Activated effector memory CD4-positive, alpha-beta T cell treated with anti-CD3 and anti-CD28 coated beads, Interleukin-2, amount 50 U/mL, for 16 hours (primary cell): ENCODE measurements at regions not wholly inside any gene's neighbourhood (a gene's known extent, or its start where the extent isn't known, plus 50 kb on each side); places are given as distances from the start of the nearest gene placed in this dataset.

Source experiments
- DNase-seq: peaks from one replicate; pipeline ENCODE4 v3.0.0-alpha.2; 2020

DNA sequence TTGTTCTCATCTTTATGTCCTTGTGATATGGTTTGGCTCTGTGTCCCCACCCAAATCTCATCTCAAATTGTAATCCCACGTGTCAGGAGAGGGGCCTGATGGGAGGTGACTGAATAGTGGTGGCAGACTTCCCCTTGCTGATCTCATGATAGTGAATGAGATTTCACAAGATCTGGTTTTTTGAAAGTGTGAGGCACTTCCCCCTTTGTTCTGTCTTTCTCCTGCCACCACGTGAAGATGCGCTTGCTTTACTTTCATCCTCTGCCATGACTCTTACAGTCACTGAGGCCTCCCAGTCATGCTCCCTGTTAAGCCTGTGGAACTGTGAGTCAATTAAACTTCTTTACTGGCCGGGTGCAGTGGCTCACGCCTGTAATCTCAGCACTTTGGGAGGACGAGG, 161.0 kb downstream of the HERPUD2 start:
- no peak for DNase-seq

DNA sequence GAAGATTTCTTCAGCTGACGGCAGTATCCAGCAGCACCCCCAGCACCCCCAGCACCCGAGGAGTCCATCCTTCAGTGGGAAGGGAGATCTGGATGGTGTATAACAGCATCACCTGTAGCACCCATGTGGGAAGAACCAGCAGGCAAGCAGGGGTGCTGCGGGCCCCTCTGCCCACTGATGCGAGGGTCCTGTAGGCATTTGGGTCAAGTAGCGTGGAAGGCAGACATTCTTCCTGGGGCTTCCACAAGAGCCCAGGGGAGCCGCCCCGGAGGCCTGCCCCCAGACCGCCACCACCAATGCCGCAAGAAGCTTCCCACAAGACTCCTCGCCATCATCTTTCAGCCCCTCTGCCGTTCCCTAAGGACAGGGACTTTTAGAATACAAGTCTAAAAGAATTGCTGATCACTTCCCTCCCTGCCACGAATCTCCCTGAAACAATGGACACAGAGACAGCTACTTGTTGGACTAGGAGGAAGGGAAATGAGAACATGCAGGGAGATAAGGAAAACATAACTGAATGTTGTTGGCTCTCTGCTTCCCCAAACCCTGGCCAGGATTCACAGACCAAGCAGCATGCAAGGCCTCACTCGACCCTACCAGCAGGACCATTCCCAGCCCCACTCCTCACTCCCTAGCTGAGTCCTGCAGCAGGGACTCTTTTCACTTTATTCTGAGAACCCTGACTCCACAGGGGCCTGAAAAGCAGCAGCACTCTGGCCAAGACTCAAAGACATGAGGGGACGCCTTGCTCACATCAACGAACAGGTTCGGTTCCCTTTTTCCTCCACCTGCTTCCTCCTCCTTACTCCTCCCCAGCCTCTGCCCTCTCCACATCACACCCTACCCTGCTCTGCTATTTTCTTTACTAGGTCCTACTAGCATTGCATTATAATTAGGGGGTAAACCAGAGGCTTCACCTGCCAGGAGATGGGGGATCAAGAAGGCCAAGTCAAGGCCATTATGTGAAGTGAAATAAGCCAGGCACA, 164.5 kb downstream of the HERPUD2 start:
- DNase-seq, result no peak

DNA sequence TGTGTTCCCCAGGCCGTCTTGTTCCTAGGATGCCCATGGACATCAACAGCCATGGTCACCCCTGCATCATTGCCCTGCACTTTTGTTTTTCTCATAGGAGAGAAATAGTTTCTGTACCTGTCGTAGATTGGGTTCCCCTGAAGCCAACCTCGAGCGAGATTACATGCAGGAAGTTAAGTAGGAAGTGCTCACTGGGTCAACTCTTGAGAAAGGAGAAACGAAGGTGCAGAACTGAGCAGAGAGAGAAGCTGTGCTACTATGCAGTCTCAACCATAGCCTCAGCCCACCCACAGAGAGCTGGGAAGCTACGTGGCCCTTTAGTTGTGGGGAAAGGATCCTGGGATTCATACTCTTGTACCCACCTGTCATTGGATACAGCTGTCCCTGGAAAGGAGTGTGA, 165.2 kb downstream of the HERPUD2 start:
- no peak for DNase-seq

DNA sequence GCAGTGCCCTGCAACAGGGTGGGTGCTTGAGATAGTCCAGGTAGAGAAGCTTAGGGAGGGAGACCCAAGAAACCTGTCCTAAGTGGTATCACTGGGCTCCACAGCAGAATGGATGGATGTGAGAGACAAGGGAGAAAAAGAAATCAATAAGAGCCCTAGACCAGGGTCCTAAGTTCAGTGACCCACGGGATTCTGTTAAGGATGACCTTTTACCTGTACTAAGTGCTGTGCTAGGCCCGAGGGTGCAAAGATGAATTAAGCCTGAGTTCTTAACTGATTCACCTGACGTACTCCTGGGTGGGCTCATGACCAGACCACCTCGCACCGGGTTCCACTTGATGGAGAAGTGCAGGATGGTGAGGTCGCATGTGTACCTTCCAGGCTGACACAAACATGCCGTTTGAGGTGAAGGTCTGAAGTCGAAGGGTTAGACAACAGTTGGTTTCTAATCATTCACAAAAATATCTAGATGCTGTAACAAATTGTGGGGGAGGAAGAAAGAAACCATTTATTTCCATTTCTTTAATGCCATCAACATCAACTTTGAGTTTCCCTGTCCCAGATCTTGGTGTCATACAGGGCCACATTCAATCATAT, 166.5 kb downstream of the HERPUD2 start:
- DNase-seq, result no peak

DNA sequence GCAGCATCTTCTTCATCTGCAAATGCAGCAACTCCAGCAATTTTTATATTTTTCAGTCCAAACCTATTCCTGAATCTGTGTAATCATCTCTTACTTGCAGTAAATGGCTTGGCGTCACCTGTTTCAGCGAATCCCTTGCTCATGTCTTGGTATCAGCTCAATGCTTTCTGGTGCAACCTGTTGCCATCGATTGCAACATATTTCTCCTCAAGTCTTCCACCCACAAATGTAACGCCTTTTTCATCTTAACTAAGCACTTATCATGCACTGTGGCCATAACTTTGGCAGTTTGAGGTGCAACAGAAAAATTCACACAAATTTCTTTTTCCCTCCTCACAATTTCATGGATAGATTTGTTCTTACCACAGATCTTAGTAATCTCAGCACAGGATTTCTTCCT, 168.3 kb downstream of the HERPUD2 start:
- DNase-seq, result no peak

DNA sequence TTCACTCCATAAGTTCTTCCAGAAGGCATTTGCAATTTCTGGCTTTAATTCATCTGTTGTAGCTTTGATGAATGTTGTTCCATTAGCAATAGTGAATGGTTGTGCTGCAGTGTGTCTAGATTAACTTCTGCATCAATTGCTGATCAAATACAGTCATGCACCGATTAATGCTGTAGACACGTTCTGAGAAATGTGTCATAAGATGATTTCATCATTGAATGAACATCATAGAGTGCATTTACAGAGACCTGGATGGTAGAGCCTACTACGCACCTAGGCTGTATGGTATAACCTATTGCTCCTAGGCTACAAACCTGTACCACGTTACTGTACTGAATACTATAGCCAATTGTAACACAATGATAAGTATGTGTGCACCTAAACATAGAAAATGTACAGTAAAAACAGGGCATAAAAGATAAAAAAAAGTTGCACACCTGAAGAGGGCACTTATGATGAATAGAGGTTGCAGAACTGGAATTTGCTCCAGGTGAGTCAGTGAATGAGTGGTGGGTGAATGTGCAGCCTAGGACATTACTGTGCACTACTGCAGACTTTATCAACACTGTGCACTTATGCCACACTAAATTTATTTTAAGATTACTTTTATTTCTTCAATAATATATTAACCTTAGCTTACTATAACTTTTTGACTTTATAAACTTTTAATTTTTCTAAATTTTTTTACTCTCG, 170.7 kb downstream of the HERPUD2 start:
- no peak for DNase-seq

DNA sequence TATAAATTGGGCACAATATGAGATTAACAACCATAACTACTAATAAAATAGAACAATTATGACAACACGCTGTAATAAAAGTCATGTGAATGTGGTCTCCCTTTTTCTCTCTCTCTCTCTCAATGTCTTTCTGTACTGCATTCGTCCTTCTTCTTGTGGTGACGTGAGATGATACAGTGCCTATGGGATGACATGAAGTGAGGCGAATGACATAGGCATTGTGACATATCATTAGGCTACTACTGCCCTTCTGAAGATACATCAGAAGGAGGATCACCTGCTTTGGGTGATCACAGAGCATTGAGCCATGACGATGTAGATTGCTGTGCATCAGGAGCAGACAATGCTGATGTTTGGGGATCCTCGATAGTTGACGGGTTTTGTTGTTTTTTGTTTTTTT, 171.6 kb downstream of the HERPUD2 start:
- DNase-seq, result no peak

DNA sequence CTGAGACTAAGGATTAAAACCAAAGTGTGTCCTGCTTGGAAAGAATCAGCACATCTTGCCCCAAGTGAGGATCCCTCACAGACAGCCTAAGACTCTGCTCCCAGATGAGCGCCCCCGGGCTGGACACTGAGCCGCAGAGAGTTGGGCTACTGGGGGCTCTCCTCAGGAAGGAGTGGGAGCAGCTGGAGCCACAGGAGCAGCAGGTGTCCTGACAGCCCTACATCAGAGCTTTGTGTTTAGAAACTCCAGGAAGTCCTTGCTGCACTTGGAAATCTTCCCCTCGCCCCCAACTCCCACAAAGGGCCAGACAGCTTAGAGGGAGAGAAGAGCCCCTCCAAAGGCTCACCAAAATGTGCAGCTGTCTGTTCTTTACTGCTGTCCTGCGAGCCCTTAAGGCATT, 172.2 kb downstream of the HERPUD2 start:
- DNase-seq, result no peak

DNA sequence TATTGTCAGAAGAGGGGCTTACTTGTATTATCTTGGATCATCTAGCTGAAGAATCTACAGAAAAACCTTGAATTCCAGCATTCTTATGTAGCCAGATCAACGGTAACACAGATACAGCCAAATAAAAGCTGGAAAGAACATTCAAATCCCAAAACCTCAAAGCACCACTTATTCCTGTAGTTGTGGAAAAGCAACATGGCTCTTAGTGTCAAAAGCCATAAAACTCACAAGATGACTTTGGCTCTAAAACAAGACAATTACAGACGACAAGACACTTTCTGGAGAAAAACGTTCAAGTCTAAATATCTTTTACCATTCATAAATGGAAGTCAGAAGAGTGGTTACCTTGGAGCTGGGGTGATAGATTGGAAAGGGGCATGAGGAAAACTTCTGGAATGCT, 173.0 kb downstream of the HERPUD2 start:
- no peak for DNase-seq

DNA sequence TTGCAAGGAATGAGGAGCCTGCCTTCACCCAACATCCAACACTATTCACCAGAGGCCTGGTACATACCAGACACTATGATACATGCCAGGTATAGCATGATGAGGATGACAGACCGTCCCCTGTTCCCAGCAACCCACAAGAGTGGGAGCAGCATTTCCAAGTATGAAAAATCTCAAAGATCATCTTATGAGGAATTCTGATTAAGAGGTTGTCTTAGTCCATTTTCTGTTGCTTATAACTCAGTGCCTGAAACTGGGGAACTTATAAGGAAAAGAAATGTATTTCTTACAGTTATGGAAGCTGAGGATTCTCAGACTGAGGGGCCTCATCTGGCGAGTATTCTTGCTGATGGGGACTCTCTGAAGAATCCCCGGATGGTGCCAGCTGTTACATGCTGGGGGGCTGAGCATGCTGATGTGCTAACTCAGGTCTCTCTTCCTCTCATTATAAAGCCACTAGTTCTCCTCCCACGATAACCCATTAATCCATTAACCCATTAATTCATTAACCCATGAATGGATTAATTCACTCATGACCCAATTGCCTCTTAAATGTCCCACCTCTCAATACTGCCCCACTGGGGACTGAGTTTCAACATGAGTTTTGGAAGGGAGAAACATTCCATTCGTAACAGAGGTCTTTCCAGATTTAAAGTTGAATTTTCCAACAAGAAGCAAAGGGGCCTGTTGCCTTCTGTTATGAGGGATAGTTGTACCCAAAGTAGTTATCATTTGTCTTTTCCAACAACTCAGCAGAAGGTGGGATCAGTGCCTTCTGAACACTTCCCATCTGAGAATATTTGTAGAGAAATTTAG, 173.9 kb downstream of the HERPUD2 start:
- no peak for DNase-seq

DNA sequence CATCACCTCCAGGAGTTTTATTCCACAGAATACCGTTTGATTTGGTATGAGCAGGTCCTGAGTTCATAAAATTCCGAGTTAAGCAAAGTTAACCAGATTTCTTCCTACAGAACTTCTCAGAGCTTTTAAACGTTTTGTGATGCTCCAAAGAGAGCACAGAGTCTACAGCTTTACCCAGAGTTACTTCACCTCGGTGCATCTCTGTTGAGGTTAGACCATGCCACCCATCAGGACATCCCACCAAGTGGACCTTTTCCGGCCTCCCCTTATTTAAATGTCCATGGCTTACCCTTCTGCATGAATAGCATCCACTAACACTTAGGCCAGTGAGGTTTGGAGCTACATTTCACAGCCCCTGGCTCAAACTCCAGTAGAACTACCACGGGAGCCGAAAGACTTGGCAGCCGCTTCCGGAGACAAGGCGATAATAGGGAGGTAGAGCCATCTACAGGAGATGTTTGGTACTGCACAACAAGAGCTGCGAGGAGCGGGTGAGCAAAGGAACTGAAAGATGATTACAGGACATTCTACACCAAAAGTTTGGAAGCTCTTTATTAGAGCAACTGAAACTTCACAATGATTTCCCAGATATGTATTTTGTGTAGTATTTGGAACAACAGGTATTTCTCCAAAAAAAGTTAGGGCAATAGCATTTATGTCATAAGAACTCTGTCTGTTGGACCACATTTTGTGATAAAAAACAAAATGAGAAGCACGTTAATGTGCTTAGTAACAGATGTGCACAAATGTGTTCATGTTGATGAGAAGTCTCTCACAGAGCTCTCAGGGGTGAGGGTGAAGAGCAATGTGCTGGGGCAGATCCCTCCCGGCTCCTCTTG, 174.7 kb downstream of the HERPUD2 start:
- DNase-seq, result peak; percentile 71

DNA sequence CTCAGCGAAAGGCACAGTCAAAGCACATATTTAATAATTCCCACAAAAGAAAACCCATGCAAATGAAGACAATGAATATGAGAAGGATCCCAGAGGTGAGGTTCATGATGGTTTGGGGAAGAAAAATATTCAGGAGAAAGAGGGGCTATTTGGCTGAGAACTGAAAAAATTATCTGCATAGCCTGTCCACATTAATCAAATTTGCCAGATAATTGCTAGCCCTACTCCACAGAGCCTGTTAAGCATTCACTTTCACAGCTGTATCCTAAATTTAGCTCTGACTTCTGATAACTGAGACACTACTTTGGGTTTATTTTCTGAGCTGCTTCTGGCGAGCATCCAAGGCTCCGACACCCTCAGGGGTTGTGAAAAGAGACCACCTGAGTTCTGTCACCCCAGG, 176.2 kb downstream of the HERPUD2 start:
- no peak for DNase-seq

DNA sequence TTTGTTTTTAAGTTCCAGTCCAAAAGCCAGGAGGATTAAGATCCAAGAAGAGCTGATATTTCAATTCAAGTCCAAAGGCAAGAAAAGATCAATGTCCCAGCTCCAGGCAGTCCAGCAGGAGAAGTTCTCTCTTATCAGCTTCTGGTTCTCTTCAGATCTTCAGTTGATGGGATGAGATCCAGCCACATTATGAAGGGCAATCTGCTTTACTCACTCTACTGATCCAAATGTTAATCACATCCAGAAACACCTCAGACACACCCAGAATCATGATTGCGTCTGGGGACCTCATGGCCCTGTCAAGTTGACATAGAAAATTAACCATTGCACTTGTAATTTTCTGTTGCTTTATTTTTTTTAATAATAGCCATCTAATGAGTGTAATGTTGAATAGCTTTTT, 178.4 kb downstream of the HERPUD2 start:
- DNase-seq, result no peak

DNA sequence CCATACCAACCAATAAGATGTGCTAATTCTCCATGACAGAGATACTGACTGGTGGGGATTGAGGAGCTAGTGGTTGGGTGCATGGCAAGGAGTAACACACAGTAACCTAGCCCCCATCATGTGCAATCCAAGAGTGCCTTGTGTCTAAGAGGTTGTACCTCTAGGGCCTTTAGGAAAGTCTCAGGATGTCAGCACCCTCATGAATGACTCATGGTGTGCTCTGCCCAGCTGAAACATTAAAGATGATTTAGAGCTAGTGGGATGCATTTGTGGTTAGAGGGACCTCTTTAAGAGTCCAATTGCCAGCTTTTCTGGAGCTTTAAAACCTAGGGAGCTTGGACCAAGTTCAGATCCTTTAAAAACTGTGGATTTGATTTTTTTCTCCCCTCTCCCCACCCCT, 181.1 kb downstream of the HERPUD2 start:
- DNase-seq, result no peak

DNA sequence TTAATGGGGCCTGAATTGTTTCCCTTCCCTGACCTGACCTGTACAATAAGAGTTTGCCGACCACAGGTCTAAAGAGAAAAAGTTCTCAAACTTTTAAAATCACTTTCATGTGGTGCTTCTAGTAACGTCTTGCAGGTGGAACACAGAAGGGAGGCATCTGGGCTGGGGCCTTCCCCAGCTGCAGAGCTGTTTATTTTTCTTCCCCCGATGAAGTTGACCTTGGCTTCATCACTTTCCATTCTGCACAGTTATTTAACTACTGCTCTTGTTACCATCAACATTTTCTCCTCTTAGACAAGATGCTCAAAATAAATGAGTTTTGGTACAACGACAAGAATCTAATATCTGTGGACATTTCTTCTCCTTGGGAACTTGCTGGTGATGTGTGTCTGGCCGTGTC, 181.7 kb downstream of the HERPUD2 start:
- DNase-seq, result no peak

DNA sequence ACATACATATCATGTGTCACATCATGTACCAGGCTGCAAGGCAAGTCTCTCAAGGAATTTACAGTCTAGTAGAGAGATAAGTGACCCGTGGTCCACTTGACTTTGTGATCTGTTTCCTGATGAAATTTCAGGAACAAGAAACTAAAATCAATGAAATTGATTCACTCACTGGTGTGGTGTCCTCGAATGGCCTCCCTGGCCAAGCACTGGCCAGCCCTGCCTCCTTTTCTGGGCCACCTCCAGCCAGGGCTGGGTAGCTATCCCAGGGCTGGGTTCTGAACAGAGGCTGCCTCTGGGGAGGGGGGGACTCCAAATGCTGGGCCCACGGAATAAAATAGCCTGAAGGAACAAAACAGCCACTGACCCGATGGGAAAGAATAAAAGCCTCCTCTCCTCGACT, 182.2 kb downstream of the HERPUD2 start:
- no peak for DNase-seq

DNA sequence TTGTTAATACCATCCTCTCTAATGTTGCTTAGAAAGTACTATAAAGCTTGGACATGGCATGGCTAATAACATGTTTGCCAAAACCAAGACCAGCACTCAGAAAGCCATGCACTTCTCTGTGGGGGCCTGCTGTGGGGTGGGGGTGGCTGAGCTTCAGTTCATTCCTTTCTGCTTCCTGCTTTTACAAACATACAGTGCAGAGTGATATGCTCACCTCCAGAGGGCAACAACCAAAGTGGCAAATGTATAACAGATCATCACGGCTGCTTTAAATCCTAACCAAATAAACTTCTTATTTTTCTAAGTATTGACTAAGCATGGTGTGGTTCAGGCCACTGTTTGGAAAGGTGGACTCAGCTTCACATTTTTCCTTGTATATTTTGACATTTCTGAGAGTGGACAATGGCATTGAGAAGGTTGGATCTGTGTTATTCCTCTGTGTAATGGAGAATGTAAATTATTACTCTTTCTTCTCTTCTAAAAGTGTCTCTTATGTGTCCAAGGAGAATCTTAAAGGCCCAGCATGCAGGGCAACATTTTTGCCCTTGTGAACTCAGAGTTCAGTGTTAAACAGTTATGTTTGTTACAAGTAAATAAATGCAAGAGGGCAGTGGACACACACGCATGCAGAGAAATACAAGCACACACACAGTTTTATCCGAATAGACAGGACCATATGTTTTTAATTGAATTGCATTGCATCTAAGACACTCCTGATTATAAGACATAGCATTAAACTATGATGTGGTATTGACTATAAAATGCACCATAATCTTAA, 186.1 kb downstream of the HERPUD2 start:
- DNase-seq, result no peak

DNA sequence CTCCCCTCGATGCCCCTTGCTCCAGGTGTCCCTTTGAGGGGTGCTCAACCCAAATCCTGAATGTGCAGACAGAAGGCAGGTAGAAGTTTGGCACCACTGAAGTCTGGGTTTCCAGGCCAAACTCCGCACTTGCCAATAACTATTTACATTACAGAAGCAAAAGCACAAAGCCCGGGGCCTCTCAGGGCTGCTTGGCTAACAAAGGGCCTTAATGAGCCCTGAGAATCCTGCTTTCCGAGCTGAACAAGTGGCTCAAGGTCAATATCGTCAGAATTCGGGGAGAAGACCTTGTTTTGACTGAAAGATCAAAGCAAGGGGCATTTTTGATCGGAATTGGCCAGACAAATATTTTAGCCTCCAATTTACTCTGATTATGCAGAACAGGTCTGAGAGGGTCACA, 189.9 kb downstream of the HERPUD2 start:
- no peak for DNase-seq

DNA sequence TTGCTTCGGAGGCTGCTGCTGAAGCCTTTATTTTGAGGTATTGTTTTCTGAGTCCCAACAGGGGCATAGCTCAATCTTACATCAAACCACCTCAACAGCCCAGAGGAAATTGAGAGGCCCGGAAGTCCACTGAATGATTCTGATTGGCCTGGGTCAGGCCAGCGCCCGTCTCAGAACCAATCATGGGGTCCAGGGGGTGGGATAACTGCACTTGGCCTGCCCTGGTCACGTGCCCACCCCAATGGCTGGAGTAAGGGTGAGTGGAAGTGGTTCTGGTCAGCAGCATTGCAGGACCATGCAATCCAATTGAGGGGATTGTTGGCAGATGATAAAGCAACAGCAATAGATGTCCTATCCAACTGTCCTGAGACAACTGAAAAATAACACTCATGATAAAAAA, 190.6 kb downstream of the HERPUD2 start:
- DNase-seq, result no peak

DNA sequence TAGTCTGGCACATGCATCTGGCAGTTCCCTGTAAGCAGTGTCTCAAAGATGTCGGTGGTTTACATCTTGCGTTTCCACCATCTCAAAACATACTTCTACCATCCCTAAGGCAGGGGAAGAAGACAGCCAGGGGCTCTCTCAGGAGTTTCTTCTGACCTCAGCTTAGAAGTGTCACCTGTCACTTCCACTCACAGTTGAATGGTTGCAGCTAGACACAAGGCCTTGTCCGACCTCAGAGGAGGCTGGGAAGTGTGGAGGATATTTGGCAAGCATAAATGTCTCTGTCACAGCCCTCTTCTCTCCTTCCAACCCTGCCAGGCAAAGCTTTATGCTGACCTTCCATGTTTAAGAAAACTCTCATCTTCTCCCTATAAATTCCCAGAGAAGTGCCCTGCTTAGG, 193.3 kb downstream of the HERPUD2 start:
- DNase-seq, result no peak

DNA sequence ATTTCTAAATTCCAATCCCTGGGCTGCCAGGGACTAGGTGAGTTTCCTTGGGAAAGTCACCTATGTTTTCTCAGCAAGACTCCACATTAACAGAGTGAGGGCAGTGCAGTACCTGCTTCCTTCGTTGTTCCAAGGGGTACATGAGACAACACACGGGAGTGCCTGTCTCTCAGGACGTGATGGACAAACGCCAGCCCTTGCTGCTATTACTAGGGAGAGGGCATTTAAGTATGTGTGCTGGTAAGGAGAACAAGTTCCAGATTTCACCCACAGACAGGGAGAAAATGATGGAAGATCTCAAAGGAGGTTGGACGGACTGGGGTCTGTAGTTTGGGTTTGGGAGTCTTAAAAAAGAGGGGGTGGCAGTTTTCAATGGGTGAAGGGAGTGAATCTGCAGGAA, 195.7 kb downstream of the HERPUD2 start:
- DNase-seq, result no peak
